H9 (cell line): ENCODE measurements at regions not wholly inside any gene's neighbourhood (a gene's known extent, or its start where the extent isn't known, plus 50 kb on each side); places are given as distances from the start of the nearest gene placed in this dataset.

Experiments
- DNase-seq: peaks from one replicate; pipeline ENCODE4 v3.0.0-alpha.2; 2017
- H2AFZ ChIP-seq: one replicate; pipeline ENCODE4 v1.6.1; 2013; ENCODE audit warnings: mild to moderate bottlenecking, low read length, control low read depth, moderate library complexity
- H2AK5ac ChIP-seq: 2 replicates; pipeline ENCODE4 v1.6.1; 2013; ENCODE audit warnings: low read length, control low read depth, mixed read lengths; ENCODE audit not compliant: insufficient read length
- H2BK120ac ChIP-seq: one replicate; pipeline ENCODE4 v1.6.1; 2013; ENCODE audit warnings: low read depth, mild to moderate bottlenecking, low read length, control low read depth, inconsistent platforms; ENCODE audit not compliant: poor library complexity, severe bottlenecking
- H2BK12ac ChIP-seq: 2 replicates; pipeline ENCODE4 v1.6.1; 2013; ENCODE audit warnings: low read length, control low read depth, mixed read lengths, low read depth; ENCODE audit not compliant: insufficient read length
- H2BK15ac ChIP-seq: 2 replicates; pipeline ENCODE4 v1.6.1; 2013; ENCODE audit warnings: low read depth, low read length, control low read depth
- H2BK20ac ChIP-seq: one replicate; pipeline ENCODE4 v1.6.1; 2013; ENCODE audit warnings: low read depth, mild to moderate bottlenecking, low read length, control low read depth, inconsistent platforms; ENCODE audit not compliant: poor library complexity, severe bottlenecking
- H2BK5ac ChIP-seq: 2 replicates; pipeline ENCODE4 v1.6.1; 2013; ENCODE audit warnings: low read length, control low read depth, mixed read lengths; ENCODE audit not compliant: insufficient read length
- H3K14ac ChIP-seq: 2 replicates; pipeline ENCODE4 v1.6.1; 2013; ENCODE audit warnings: low read length, control low read depth; ENCODE audit not compliant: insufficient read depth
- H3K18ac ChIP-seq: 2 replicates; pipeline ENCODE4 v1.6.1; 2013; ENCODE audit warnings: low read depth, mild to moderate bottlenecking, mixed read lengths, low read length, control low read depth; ENCODE audit not compliant: insufficient read length
- H3K23ac ChIP-seq: 2 replicates; pipeline ENCODE4 v1.6.1; 2013; ENCODE audit warnings: low read length, control low read depth, mixed read lengths, low read depth; ENCODE audit not compliant: insufficient read length
- H3K23me2 ChIP-seq: 2 replicates; pipeline ENCODE4 v1.6.1; 2013; ENCODE audit warnings: low read depth, mild to moderate bottlenecking, mixed read lengths, low read length, control low read depth; ENCODE audit not compliant: insufficient read length, poor library complexity, severe bottlenecking
- H3K27ac ChIP-seq: 2 replicates; pipeline ENCODE4 v1.5.1; 2013; ENCODE audit warnings: low read length, control low read depth, mixed read lengths, low read depth; ENCODE audit not compliant: insufficient read length
- H3K27me3 ChIP-seq: 2 replicates; pipeline ENCODE4 v1.6.1; 2013; ENCODE audit warnings: low read length, control low read depth, inconsistent platforms; ENCODE audit not compliant: insufficient read depth
- H3K4ac ChIP-seq: 2 replicates; pipeline ENCODE4 v1.6.1; 2013; ENCODE audit warnings: low read depth, mild to moderate bottlenecking, control low read depth, inconsistent platforms, low read length, moderate library complexity
- H3K4me1 ChIP-seq: 2 replicates; pipeline ENCODE4 v1.6.1; 2013; ENCODE audit warnings: low read length, control low read depth, inconsistent platforms; ENCODE audit not compliant: insufficient read depth
- H3K4me2 ChIP-seq: 2 replicates; pipeline ENCODE4 v1.6.1; 2013; ENCODE audit warnings: low read length, control low read depth, mixed read lengths; ENCODE audit not compliant: insufficient read length, insufficient read depth
- H3K56ac ChIP-seq: 2 replicates; pipeline ENCODE4 v1.6.1; 2013; ENCODE audit warnings: low read depth, mild to moderate bottlenecking, mixed read lengths, low read length, control low read depth; ENCODE audit not compliant: insufficient read length
- H3K79me1 ChIP-seq: 2 replicates; pipeline ENCODE4 v1.6.1; 2013; ENCODE audit warnings: low read depth, mild to moderate bottlenecking, moderate library complexity, low read length, control low read depth, inconsistent platforms; ENCODE audit not compliant: insufficient read depth, poor library complexity, severe bottlenecking
- H3K79me2 ChIP-seq: 2 replicates; pipeline ENCODE4 v1.6.1; 2013; ENCODE audit warnings: low read length, control low read depth, inconsistent platforms; ENCODE audit not compliant: insufficient read depth
- H3K9ac ChIP-seq: 2 replicates; pipeline ENCODE4 v1.6.1; 2013; ENCODE audit warnings: low read length, control low read depth, mixed read lengths; ENCODE audit not compliant: insufficient read length; ENCODE audit errors: extremely low read depth
- H3K9me3 ChIP-seq: one replicate; pipeline ENCODE4 v1.6.1; 2013; ENCODE audit warnings: low read depth, low read length, inconsistent platforms; ENCODE audit not compliant: control insufficient read depth
- H3T11ph ChIP-seq: one replicate; pipeline ENCODE4 v1.6.1; 2013; ENCODE audit warnings: mild to moderate bottlenecking, low read length, control low read depth, inconsistent platforms
- H4K20me1 ChIP-seq: one replicate; pipeline ENCODE4 v1.6.1; 2013; ENCODE audit not compliant: control insufficient read depth, insufficient read length, insufficient read depth
- H4K5ac ChIP-seq: 2 replicates; pipeline ENCODE4 v1.6.1; 2013; ENCODE audit warnings: low read depth, mild to moderate bottlenecking, mixed read lengths, low read length, control low read depth; ENCODE audit not compliant: insufficient read length
- H4K8ac ChIP-seq: replicated peaks from 2 replicates; pipeline ENCODE4 v1.6.1; 2013; ENCODE audit warnings: low read length, control low read depth, mixed read lengths, low read depth; ENCODE audit not compliant: insufficient read length
- H4K91ac ChIP-seq: 2 replicates; pipeline ENCODE4 v1.6.1; 2013; ENCODE audit warnings: low read depth, mild to moderate bottlenecking, moderate library complexity, mixed read lengths, low read length, control low read depth; ENCODE audit not compliant: insufficient read length
- H3K27ac Mint-ChIP-seq, 3 experiments: 2 replicates in 2 of 3; 3 replicates in 1 of 3; pipeline ENCODE4 v1.8.0; 2020 to 2021; ENCODE audit warnings: mixed read lengths in 3 of 3, mild to moderate bottlenecking in 1 of 3, moderate library complexity in 1 of 3
- H3K27me3 Mint-ChIP-seq: 2 replicates; pipeline ENCODE4 v1.8.0; 2021; ENCODE audit warnings: low read depth, mild to moderate bottlenecking, moderate library complexity, mixed read lengths
- H3K36me3 Mint-ChIP-seq, 3 experiments: 2 replicates in 2 of 3; 3 replicates in 1 of 3; pipeline ENCODE4 v1.8.0; 2020 to 2021; ENCODE audit warnings: low read depth in 3 of 3, mixed read lengths in 3 of 3; ENCODE audit not compliant: insufficient read depth in 1 of 3
- H3K4me1 Mint-ChIP-seq, 2 experiments: 2 replicates each; pipeline ENCODE4 v1.8.0; 2020; ENCODE audit warnings: mixed read lengths in 2 of 2
- H3K4me3 Mint-ChIP-seq, 2 experiments: 2 replicates in 1 of 2; 3 replicates in 1 of 2; pipeline ENCODE4 v1.8.0; 2020 to 2021; ENCODE audit warnings: mild to moderate bottlenecking in 2 of 2, mixed read lengths in 2 of 2, moderate library complexity in 1 of 2
- H3K9me3 Mint-ChIP-seq, 2 experiments: 2 replicates in 1 of 2; 3 replicates in 1 of 2; pipeline ENCODE4 v1.8.0; 2020; ENCODE audit warnings: mild to moderate bottlenecking in 2 of 2, mixed read lengths in 2 of 2, moderate library complexity in 1 of 2
- WGBS: extraction: QIAGEN DNeasy Blood & Tissue Kit; methylation state at CpG from one replicate; pipeline ENCODE4 v1.1.7; 2013; ENCODE audit warnings: missing lambda C conversion rate, low lambda C conversion rate, mixed read lengths; ENCODE audit not compliant: insufficient read length; ENCODE audit errors: extremely low coverage; 5-methylcytosine and 5-hydroxymethylcytosine counted together
- TF ChIP-seq, protein P1 (sequence below): fragments of 200-600 bp; sonication (generic); conservative IDR thresholded peaks from 3 replicates; pipeline ENCODE4 v1.8.0; 2021; ENCODE audit warnings: antibody characterized with exemption, mild to moderate bottlenecking

DNA sequence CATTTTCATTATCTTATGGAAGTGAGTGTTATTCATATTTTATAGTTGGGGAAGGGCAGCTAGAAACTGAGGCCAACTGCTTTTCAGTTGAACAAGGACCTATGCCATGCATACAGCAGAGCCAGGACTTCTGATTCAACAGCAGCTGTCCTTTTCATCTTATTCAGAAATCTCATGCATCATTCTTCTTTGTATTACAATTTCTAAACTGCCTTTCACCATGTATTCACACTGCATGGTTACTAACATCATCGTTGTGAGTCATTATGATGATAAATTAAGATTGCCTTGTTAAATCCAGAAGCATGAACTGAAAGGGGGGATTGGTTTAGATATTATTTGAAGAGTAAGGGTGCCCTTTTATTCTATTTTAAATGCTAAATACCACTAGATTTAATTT, 1470.1 kb upstream of the GOT2 start:
- no peak overlapping the region for H2AFZ ChIP-seq
- H2BK120ac ChIP-seq: no peak overlapping the region
- no peak overlapping the region for H2AK5ac ChIP-seq
- H4K8ac ChIP-seq: no peak overlapping the region
- H3K27ac Mint-ChIP-seq: no peak overlapping the region
- no peak overlapping the region for H2BK15ac ChIP-seq
- no peak for DNase-seq
- no peaks in the 10 kb centered on the region for H3K79me1 ChIP-seq
- no peaks in the 10 kb centered on the region for H4K20me1 ChIP-seq
- no peaks in the 10 kb centered on the region for H3K79me2 ChIP-seq
- no CpG with 5 or more reads among the region's 1 CpG for WGBS
- no peaks in the 10 kb centered on the region for H3K27me3 Mint-ChIP-seq
- no peak overlapping the region for H3K14ac ChIP-seq
- H3K4ac ChIP-seq: no peak overlapping the region
- no peaks in the 10 kb centered on the region for H3K9me3 ChIP-seq
- H3K23ac ChIP-seq: no peak overlapping the region
- no peaks in the 10 kb centered on the region for H3K23me2 ChIP-seq
- no peaks in the 10 kb centered on the region for H3K27me3 ChIP-seq
- H3K56ac ChIP-seq: no peak overlapping the region
- peaks cover 39 to 55% of the 10 kb centered on the region in 2 experiments for H3K4me1 Mint-ChIP-seq
- no peak overlapping the region for H3K4me3 Mint-ChIP-seq
- no peak overlapping the region for H3K18ac ChIP-seq
- no peak overlapping the region for H3T11ph ChIP-seq
- H2BK5ac ChIP-seq: no peak overlapping the region
- H3K27ac ChIP-seq: no peak overlapping the region
- TF ChIP-seq, protein P1, sequence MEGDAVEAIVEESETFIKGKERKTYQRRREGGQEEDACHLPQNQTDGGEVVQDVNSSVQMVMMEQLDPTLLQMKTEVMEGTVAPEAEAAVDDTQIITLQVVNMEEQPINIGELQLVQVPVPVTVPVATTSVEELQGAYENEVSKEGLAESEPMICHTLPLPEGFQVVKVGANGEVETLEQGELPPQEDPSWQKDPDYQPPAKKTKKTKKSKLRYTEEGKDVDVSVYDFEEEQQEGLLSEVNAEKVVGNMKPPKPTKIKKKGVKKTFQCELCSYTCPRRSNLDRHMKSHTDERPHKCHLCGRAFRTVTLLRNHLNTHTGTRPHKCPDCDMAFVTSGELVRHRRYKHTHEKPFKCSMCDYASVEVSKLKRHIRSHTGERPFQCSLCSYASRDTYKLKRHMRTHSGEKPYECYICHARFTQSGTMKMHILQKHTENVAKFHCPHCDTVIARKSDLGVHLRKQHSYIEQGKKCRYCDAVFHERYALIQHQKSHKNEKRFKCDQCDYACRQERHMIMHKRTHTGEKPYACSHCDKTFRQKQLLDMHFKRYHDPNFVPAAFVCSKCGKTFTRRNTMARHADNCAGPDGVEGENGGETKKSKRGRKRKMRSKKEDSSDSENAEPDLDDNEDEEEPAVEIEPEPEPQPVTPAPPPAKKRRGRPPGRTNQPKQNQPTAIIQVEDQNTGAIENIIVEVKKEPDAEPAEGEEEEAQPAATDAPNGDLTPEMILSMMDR: no peak
- no peak overlapping the region for H3K9ac ChIP-seq
- H3K36me3 Mint-ChIP-seq: no peaks in the 10 kb centered on the region
- no peak overlapping the region for H2BK20ac ChIP-seq
- no peak overlapping the region for H4K91ac ChIP-seq
- H3K4me2 ChIP-seq: no peak overlapping the region
- H3K9me3 Mint-ChIP-seq: 0 out of 5 replicates have a peak, but pooled peaks cover 0 to 3% of the 10 kb centered on the region in 2 experiments
- no peak overlapping the region for H4K5ac ChIP-seq
- no peak overlapping the region for H2BK12ac ChIP-seq
- no peaks in the 10 kb centered on the region; the same call in 1 of the 2 replicates for H3K4me1 ChIP-seq
